ENCODE measurements at regions not wholly inside any gene's neighbourhood (a gene's known extent, or its start where the extent isn't known, plus 50 kb on each side); places are given as distances from the start of the nearest gene placed in this dataset.

GRCh38 chr18:78080761-78081160, 831.1 kb downstream of the GALR1 start:
- Histone ChIP-seq H3K9me3 (ENCODE audit: control insufficient read depth, low read depth, low read length) (peaks cover 7% of the 10 kb centered on the region), H4K20me1 (ENCODE audit: control insufficient read depth, extremely low read depth, insufficient read depth, low read length) (no peaks in the 10 kb centered on the region), H3K27ac (ENCODE audit: control insufficient read depth, insufficient read depth, low read length) (no peak overlapping the region), H3K9me1 (ENCODE audit: control insufficient read depth, extremely low read depth, insufficient read depth, low read length) (no peaks in the 10 kb centered on the region), H3K36me3 (ENCODE audit: control insufficient read depth in 2 of 2, extremely low read depth in 1 of 2, insufficient read depth in 2 of 2, low read length in 2 of 2) (no peaks in the 10 kb centered on the region), H3K27me3 (ENCODE audit: control insufficient read depth, extremely low read depth, insufficient read depth, low read length) (no peaks in the 10 kb centered on the region), H3K9ac (ENCODE audit: control insufficient read depth, extremely low read depth, insufficient read depth, low read length) (no peak overlapping the region), H3K79me2 (ENCODE audit: control insufficient read depth, insufficient read depth, low read length) (no peaks in the 10 kb centered on the region), H3K4me3 (ENCODE audit: control insufficient read depth in 2 of 3, extremely low read depth in 1 of 3, insufficient read depth in 2 of 3, low read depth in 1 of 3, low read length in 3 of 3) (no peak overlapping the region), H3K4me2 (ENCODE audit: control insufficient read depth, extremely low read depth, insufficient read depth, low read depth, low read length) (no peak overlapping the region), H3K4me1 (ENCODE audit: control insufficient read depth, extremely low read depth, insufficient read depth, low read length) (no peaks in the 10 kb centered on the region), H2AFZ (ENCODE audit: control insufficient read depth, low read length) (no peak overlapping the region)
- DNase-seq (ENCODE audit: low read depth, low spot score) (no peak), FAIRE-seq (no peak)
- no peak for TF ChIP-seq CTCF (optimal IDR thresholded peaks at IDR 0.05 in 1 of 3, IDR thresholded peaks at IDR 0.05 in 1 of 3, conservative IDR thresholded peaks at IDR 0.05 in 1 of 3; ENCODE audit: extremely low read depth in 1 of 3, insufficient read depth in 2 of 3, low read length in 3 of 3)
- TF ChIP-seq EZH2 (IDR thresholded peaks at IDR 0.05; ENCODE audit: low read length): no peak
- dilution Hi-C loops (cut with MboI; ENCODE audit: extremely low pct_ligation_motif_present, low sequenced_read_pairs): no loop called here

- Histone ChIP-seq H3K4me3 (ENCODE audit: control insufficient read depth in 2 of 3, extremely low read depth in 1 of 3, insufficient read depth in 2 of 3, low read depth in 1 of 3, low read length in 3 of 3) (no peak overlapping the region), H3K9me3 (ENCODE audit: control insufficient read depth, low read depth, low read length) (peaks cover 13% of the 10 kb centered on the region), H3K79me2 (ENCODE audit: control insufficient read depth, insufficient read depth, low read length) (no peaks in the 10 kb centered on the region), H2AFZ (ENCODE audit: control insufficient read depth, low read length) (no peak overlapping the region), H4K20me1 (ENCODE audit: control insufficient read depth, extremely low read depth, insufficient read depth, low read length) (no peaks in the 10 kb centered on the region), H3K27ac (ENCODE audit: control insufficient read depth, insufficient read depth, low read length) (no peak overlapping the region), H3K9ac (ENCODE audit: control insufficient read depth, extremely low read depth, insufficient read depth, low read length) (no peak overlapping the region), H3K4me1 (ENCODE audit: control insufficient read depth, extremely low read depth, insufficient read depth, low read length) (no peaks in the 10 kb centered on the region), H3K27me3 (ENCODE audit: control insufficient read depth, extremely low read depth, insufficient read depth, low read length) (no peaks in the 10 kb centered on the region), H3K36me3 (ENCODE audit: control insufficient read depth in 2 of 2, extremely low read depth in 1 of 2, insufficient read depth in 2 of 2, low read length in 2 of 2) (no peaks in the 10 kb centered on the region), H3K9me1 (ENCODE audit: control insufficient read depth, extremely low read depth, insufficient read depth, low read length) (no peaks in the 10 kb centered on the region), H3K4me2 (ENCODE audit: control insufficient read depth, extremely low read depth, insufficient read depth, low read depth, low read length) (no peak overlapping the region)
- TF ChIP-seq EZH2 (IDR thresholded peaks at IDR 0.05; ENCODE audit: low read length): no peak
- TF ChIP-seq CTCF (optimal IDR thresholded peaks at IDR 0.05 in 1 of 3, IDR thresholded peaks at IDR 0.05 in 1 of 3, conservative IDR thresholded peaks at IDR 0.05 in 1 of 3; ENCODE audit: extremely low read depth in 1 of 3, insufficient read depth in 2 of 3, low read length in 3 of 3): no peak
- no peak for DNase-seq (ENCODE audit: low read depth, low spot score)
- dilution Hi-C loops (cut with MboI; ENCODE audit: extremely low pct_ligation_motif_present, low sequenced_read_pairs): no loop called here
- FAIRE-seq: no peak
These were observed 833.2 kb downstream of the GALR1 start for GRCh38 chr18:78082816-78083215.

All from keratinocyte (primary cell).